Cardiac fibroblast (primary cell): ENCODE measurements at regions not wholly inside any gene's neighbourhood (a gene's known extent, or its start where the extent isn't known, plus 50 kb on each side); places are given as distances from the start of the nearest gene placed in this dataset.

Experiments used
- DNase-seq, 2 donors: peaks; one replicate each; pipeline versions ENCODE4 v3.0.0 to v3.0.0-alpha.2; 2010; ENCODE audit warnings: low read depth in 2 of 2
- H3K4me3 ChIP-seq, 2 donors: replicated peaks in 1 of 2; 1 replicate in 1 of 2; 2 replicates in 1 of 2; pipeline ENCODE4 v1.5.1; 2011; ENCODE audit warnings: low read depth in 2 of 2, low read length in 2 of 2, mild to moderate bottlenecking in 2 of 2, moderate library complexity in 1 of 2
- TF ChIP-seq, protein P1 (sequence below): IDR thresholded peaks from one replicate; pipeline ENCODE4 v1.5.1; 2011; ENCODE audit warnings: low read depth, mild to moderate bottlenecking, low read length, inconsistent platforms

DNA sequence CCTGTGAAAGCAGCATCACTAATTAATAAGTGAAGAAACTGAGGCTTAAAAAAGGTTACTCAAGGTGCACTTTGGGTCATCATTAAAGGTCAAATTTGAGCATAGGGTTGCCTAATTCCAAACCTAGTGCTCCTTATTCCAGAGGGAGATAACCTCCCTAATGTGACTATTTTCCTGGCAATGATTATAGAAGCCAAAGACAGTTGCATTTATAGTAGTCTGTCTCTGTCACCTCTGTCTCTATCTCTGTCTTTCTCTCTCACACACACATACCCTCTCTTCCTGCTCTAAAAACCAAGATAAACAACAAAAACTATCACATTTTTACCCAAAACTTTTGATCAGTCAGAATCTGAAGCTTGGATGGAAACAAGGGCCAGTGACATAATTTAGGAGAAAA is 172.0 kb upstream of the LMCD1 start:
- no peak overlapping the region for H3K4me3 ChIP-seq
- TF ChIP-seq, protein P1, sequence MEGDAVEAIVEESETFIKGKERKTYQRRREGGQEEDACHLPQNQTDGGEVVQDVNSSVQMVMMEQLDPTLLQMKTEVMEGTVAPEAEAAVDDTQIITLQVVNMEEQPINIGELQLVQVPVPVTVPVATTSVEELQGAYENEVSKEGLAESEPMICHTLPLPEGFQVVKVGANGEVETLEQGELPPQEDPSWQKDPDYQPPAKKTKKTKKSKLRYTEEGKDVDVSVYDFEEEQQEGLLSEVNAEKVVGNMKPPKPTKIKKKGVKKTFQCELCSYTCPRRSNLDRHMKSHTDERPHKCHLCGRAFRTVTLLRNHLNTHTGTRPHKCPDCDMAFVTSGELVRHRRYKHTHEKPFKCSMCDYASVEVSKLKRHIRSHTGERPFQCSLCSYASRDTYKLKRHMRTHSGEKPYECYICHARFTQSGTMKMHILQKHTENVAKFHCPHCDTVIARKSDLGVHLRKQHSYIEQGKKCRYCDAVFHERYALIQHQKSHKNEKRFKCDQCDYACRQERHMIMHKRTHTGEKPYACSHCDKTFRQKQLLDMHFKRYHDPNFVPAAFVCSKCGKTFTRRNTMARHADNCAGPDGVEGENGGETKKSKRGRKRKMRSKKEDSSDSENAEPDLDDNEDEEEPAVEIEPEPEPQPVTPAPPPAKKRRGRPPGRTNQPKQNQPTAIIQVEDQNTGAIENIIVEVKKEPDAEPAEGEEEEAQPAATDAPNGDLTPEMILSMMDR = no peak
- DNase-seq = no peak

DNA sequence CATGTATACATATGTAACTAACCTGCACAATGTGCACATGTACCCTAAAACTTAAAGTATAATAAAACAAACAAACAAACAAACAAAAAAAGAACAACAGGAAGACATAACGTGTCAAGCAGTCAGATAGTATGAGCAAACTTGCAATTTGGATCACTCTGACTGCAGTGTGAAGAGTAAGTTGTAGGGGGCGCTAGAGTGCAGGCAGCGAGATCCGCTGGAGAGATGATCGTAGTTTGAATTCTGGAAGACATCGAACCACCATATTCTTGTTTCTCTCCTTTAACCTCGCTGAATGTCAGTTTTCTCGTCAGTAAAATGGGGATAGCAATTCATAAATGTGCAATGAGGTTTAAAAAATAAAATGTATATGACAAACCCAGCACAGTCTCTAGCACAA is 165.2 kb upstream of the LMCD1 start:
- TF ChIP-seq, protein P1 = no peak
- no peak for DNase-seq
- H3K4me3 ChIP-seq = no peak overlapping the region

DNA sequence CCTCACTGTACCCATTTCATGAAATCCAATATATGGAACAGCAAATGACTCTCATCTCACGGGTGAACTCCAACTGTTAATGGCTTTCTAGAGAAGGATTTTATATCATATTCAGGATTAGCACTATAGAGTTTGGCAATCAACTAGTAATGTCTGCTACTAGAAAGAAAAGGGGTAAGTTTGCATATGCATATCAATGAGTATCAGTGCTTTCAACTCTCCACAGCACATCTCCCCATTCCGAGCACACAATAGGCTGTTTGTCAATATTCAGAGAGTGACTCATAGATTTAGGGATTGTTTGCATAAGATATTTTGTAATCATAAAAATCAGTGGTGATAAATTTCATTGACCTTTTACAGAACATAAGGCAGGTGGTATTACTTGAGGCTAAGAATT is 163.2 kb upstream of the LMCD1 start:
- H3K4me3 ChIP-seq = no peak overlapping the region
- TF ChIP-seq, protein P1 = no peak

DNA sequence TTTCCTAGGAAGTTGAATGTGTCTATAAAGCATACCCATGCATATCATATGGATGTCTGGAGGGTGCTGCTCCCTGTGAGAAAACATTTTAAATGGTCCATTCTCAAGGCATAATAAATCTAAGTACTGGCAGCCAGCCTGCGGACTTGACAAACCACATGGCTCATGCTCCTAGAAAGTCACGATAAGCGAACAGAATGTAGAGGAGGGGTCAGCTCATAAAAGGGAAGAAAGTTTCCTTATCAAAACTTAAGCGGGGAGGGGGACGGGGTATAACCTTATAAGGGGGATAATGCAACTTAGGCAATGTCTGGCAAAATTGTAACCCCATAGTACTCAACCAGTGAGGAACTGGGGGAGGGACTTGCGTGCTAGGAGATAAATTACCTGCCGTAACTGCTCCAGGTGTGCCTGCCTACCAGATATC is 159.8 kb upstream of the LMCD1 start:
- no peak for DNase-seq
- TF ChIP-seq, protein P1 = no peak

More for the DNA sequence above, 163.2 kb upstream of the LMCD1 start:
- DNase-seq = no peak

DNA sequence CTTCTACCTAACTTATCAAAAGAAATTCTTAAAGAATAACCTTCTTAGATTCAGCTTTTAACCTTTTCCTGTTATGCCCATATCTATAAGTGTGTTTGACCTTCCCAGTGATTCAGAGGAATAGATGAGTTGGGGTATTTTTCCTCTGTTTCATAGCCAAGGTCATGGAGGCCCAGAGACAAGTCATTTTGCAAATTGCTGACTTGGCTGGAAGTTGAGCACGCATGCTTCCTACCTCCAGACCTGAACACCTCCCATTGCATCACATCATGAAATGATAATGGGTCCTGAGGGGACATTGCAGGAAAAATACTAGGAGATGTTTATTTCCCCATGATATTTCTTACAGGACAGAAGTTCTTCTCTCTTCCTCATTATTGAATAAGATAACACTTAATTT is 158.6 kb upstream of the LMCD1 start:
- no peak for DNase-seq
- TF ChIP-seq, protein P1 = no peak
- no peak overlapping the region for H3K4me3 ChIP-seq

More for the DNA sequence above, 159.8 kb upstream of the LMCD1 start:
- H3K4me3 ChIP-seq = no peak overlapping the region

DNA sequence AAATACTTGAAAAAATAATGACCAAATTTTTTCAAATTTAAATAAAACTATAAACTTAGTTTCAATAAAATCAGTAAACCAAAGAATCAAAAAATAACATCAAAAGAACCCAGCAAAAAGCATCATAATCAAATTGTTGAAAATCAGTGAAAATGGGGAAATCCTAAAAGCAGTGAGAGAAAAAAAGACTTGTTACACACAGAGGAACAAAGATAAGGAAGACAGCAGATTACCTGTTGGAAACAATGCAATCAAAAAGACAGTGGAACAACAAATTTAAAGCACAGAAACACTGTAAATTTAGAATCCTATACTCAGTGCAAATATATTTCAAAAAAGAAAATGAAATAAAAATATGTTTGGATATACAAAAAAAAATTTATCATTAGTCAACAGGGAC is 156.2 kb upstream of the LMCD1 start:
- TF ChIP-seq, protein P1 = no peak

DNA sequence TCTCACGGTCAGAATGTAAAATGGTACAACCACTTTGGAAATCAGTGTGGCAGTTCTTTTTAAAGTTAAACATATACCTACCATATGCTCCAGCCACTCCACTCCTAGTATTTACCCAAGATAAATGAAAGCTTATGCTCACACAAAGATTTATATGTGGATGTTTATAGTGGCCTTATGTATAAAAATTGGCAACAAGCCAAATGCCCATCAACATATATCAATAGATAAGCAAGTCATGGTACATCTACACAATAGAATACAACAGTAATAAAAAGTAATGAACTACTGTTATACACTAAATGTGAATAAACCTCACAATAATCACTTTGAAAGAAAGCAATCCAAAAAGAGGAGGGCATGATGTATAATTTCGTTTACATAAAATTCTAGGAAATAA is 153.5 kb upstream of the LMCD1 start:
- H3K4me3 ChIP-seq = no peak overlapping the region
- TF ChIP-seq, protein P1 = no peak
- DNase-seq = no peak

More for the DNA sequence above, 156.2 kb upstream of the LMCD1 start:
- H3K4me3 ChIP-seq = no peak overlapping the region
- DNase-seq = no peak
